Spleen (tissue), 7 donors: ENCODE measurements at regions not wholly inside any gene's neighbourhood (a gene's known extent, or its start where the extent isn't known, plus 50 kb on each side); places are given as distances from the start of the nearest gene placed in this dataset.

Experiments used
- POLR2A ChIP-seq, 3 donors: fragments of 450-650 bp; IDR thresholded peaks; one replicate each; pipeline ENCODE4 v1.5.1; 2017; ENCODE audit warnings: antibody characterized with exemption in 3 of 3, mild to moderate bottlenecking in 1 of 3
- POLR2AphosphoS5 ChIP-seq, 3 donors: sonication (generic); formaldehyde crosslinking; IDR thresholded peaks; one replicate each; pipeline ENCODE4 v1.5.1; 2017; ENCODE audit warnings: antibody characterized with exemption in 3 of 3
- TF ChIP-seq, protein P1 (sequence below), 11 experiments: fragments of 200-600 bp in 7 of 11; fragments of 450-650 bp in 4 of 11; sonication (generic) in 4 of 11; IDR thresholded peaks in 8 of 11; conservative IDR thresholded peaks in 3 of 11; 1 replicate in 7 of 11; 2 replicates in 4 of 11; pipeline versions ENCODE4 v1.4.0 to v1.8.0; 2016 to 2021; ENCODE audit warnings: antibody characterized with exemption in 11 of 11, inconsistent platforms in 4 of 11, mild to moderate bottlenecking in 1 of 11
- donor health status: DM: no; HTN: no; CAD: no; lungs with moderate emphysema.
- donor health status: DM: no; HTN: no; CAD: no.
- donor health status: DM: no; HTN: no; CAD: no.

DNA sequence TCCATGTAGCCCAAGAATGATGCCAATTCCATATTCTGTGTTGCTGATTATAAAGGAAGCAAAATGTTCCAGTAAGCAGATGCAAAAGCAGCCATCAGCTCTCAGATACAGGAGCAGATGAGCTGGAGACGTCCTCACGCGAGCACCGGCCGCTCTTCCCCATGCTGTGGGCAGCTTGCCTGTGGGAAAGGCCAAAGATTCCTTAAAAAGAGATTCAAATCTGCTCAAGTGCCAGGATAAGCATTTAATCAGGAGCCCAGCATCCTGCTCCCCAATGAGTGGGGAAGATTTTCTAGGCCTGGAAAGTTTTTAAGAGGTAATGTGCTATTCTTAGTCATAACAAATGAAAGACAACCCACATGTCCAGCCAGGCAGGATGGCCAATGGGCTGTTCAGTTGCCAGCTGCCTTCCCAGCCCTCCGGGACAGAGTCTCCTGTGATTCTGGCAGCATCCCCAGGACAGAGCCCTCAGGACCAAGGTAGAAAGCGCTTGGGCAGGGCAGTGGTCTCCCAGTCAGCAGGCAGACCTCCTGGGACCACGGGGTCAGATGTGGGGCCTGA is 108.2 kb upstream of the TMPRSS2 start:
- TF ChIP-seq, protein P1, sequence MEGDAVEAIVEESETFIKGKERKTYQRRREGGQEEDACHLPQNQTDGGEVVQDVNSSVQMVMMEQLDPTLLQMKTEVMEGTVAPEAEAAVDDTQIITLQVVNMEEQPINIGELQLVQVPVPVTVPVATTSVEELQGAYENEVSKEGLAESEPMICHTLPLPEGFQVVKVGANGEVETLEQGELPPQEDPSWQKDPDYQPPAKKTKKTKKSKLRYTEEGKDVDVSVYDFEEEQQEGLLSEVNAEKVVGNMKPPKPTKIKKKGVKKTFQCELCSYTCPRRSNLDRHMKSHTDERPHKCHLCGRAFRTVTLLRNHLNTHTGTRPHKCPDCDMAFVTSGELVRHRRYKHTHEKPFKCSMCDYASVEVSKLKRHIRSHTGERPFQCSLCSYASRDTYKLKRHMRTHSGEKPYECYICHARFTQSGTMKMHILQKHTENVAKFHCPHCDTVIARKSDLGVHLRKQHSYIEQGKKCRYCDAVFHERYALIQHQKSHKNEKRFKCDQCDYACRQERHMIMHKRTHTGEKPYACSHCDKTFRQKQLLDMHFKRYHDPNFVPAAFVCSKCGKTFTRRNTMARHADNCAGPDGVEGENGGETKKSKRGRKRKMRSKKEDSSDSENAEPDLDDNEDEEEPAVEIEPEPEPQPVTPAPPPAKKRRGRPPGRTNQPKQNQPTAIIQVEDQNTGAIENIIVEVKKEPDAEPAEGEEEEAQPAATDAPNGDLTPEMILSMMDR (IDR thresholded peaks at IDR 0.05 in 8 of 11, conservative IDR thresholded peaks at IDR 0.05 in 3 of 11), result no peak
- TF ChIP-seq POLR2AphosphoS5 (IDR thresholded peaks at IDR 0.05) (no peak), POLR2A (IDR thresholded peaks at IDR 0.05) (no peak)
